Body of pancreas (tissue), 4 donors: ENCODE measurements at regions not wholly inside any gene's neighbourhood (a gene's known extent, or its start where the extent isn't known, plus 50 kb on each side); places are given as distances from the start of the nearest gene placed in this dataset.

ENCODE experiments used
- ATAC-seq: fragments of 150-250 bp; one replicate; pipeline ENCODE4 v1.9.1; 2016
- DNase-seq, 4 donors: peaks; one replicate each; pipeline ENCODE4 v3.0.0-alpha.2; 2019
- H3K27ac ChIP-seq, 4 donors: fragments of 200-600 bp; sonication (generic); 1 replicate in 3 of 4; 2 replicates in 1 of 4; pipeline versions ENCODE4 v1.5.1 to v1.6.1; 2016 to 2019; ENCODE audit warnings: mild to moderate bottlenecking in 1 of 4, mixed read lengths in 1 of 4, moderate library complexity in 1 of 4
- H3K27me3 ChIP-seq, 2 donors: fragments of 200-600 bp; sonication (generic); one replicate each; pipeline ENCODE4 v1.6.0; 2016; ENCODE audit warnings: mild to moderate bottlenecking in 1 of 2
- H3K36me3 ChIP-seq, 2 donors: fragments of 200-600 bp; sonication (generic); replicated peaks in 1 of 2; 2 replicates each; pipeline ENCODE4 v1.5.1; 2016; ENCODE audit warnings: low read depth in 2 of 2; ENCODE audit not compliant: insufficient read depth in 1 of 2
- H3K4me1 ChIP-seq: fragments of 200-600 bp; sonication (generic); one replicate; pipeline ENCODE4 v1.6.0; 2016
- H3K4me3 ChIP-seq, 2 donors: fragments of 200-600 bp; sonication (generic); 1 replicate in 1 of 2; 2 replicates in 1 of 2; pipeline ENCODE4 v1.5.1; 2016 to 2019
- H3K9me3 ChIP-seq, 3 donors: fragments of 200-600 bp; sonication (generic); 1 replicate in 2 of 3; 2 replicates in 1 of 3; pipeline ENCODE4 v1.5.1; 2016
- POLR2A ChIP-seq, 3 donors: fragments of 450-650 bp; IDR thresholded peaks; one replicate each; pipeline ENCODE4 v1.6.1; 2016; ENCODE audit warnings: antibody characterized with exemption in 3 of 3, mild to moderate bottlenecking in 2 of 3
- WGBS, 2 donors: methylation state at CpG; one replicate each; pipeline ENCODE4 v1.1.5; 2017; 5-methylcytosine and 5-hydroxymethylcytosine counted together
- intact Hi-C: fragments of 100-400 bp; cut with DNase I; formaldehyde crosslinking; loops from one replicate; pipeline ENCODE4 v1.15.1; 2023
- TF ChIP-seq, protein P1 (sequence below), 7 experiments: fragments of 450-650 bp in 4 of 7; fragments of 200-600 bp in 3 of 7; sonication (generic) in 3 of 7; IDR thresholded peaks; one replicate each; pipeline ENCODE4 v1.5.1; 2016 to 2019; ENCODE audit warnings: antibody characterized with exemption in 7 of 7

DNA sequence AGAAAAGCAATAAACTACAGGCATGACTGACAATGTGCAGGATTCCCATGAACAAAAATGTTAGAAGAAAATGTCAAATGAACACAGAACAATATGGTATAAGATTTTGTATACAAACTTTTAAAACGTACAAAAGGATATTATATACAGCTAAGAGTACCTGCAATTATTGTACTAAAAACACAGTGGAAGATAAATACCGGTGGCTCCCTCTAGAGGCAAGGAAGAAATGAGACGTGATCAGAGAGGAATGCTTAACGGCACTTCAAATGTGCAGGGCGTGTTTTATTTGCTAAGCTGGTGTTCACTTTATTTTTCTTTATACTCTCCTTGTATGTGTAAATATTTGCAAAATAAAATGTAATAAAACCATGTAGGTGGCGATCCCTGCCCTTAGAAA is 191.8 kb upstream of the SAMSN1 start:
- Histone ChIP-seq H3K27ac (no peak overlapping the region), H3K9me3 (no peaks in the 10 kb centered on the region), H3K4me1 (peaks cover 12% of the 10 kb centered on the region), H3K36me3 (no peaks in the 10 kb centered on the region), H3K4me3 (no peak overlapping the region), H3K27me3 (no peaks in the 10 kb centered on the region)
- intact Hi-C loops: no loop called here
- peak; percentile 77 for ATAC-seq
- no peak for TF ChIP-seq POLR2A (IDR thresholded peaks at IDR 0.05)
- TF ChIP-seq, protein P1, sequence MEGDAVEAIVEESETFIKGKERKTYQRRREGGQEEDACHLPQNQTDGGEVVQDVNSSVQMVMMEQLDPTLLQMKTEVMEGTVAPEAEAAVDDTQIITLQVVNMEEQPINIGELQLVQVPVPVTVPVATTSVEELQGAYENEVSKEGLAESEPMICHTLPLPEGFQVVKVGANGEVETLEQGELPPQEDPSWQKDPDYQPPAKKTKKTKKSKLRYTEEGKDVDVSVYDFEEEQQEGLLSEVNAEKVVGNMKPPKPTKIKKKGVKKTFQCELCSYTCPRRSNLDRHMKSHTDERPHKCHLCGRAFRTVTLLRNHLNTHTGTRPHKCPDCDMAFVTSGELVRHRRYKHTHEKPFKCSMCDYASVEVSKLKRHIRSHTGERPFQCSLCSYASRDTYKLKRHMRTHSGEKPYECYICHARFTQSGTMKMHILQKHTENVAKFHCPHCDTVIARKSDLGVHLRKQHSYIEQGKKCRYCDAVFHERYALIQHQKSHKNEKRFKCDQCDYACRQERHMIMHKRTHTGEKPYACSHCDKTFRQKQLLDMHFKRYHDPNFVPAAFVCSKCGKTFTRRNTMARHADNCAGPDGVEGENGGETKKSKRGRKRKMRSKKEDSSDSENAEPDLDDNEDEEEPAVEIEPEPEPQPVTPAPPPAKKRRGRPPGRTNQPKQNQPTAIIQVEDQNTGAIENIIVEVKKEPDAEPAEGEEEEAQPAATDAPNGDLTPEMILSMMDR (IDR thresholded peaks at IDR 0.05): peak; percentile 24 to 65 (median 61)
- 13 to 16% methylated on average over 6 of the region's 6 CpGs for WGBS, 2 donors
- DNase-seq: peak; percentile 39 to 73 (median 46)

DNA sequence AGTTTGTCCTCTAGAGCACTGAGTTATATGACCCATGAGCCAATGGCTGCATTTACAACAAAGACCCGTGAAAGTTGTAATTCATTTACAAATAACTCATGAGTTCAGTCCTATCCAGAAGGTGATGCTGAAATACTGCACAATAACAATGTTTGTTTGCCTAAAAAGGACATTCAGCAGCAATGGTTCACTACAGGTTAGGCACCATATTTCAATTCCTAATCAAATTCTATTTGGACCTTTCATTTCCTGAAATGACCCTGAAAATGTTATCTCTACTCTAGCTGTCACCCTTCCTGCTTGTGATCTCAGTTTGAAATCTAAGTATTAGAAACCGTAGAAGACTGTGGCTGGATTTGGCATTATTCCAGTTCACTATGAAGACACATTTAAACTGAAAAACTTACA is 191.2 kb upstream of the SAMSN1 start:
- no peaks in the 10 kb centered on the region for H3K27me3 ChIP-seq
- H3K4me1 ChIP-seq: peaks cover 12% of the 10 kb centered on the region
- H3K27ac ChIP-seq: no peak overlapping the region
- ATAC-seq (no peak), DNase-seq (no peak)
- WGBS, 2 donors: 22 to 23% methylated on average over 2 of the region's 2 CpGs
- intact Hi-C loops: no loop called here
- H3K36me3 ChIP-seq: no peaks in the 10 kb centered on the region
- no peak overlapping the region for H3K4me3 ChIP-seq
- no peaks in the 10 kb centered on the region for H3K9me3 ChIP-seq
- no peak for TF ChIP-seq POLR2A (IDR thresholded peaks at IDR 0.05)
- TF ChIP-seq, protein P1 (IDR thresholded peaks at IDR 0.05): no peak

DNA sequence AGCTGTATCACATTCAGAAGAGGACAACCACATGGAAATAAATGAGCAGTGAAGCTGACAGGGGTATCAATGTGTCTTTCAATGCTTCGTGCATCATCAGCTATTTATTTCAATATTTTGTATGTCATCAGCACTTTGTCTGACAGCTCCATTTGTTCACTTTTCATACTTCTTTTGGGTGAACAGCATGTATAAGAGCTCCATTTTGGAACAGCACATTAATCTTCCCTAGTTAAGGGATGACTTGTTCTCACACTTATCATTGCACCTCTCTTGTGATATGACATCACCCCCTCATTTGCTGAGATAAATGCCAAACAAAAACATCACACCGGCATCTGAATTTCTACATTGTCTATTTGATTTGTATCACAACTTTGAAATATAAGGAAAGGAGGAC is 190.6 kb upstream of the SAMSN1 start:
- TF ChIP-seq, protein P1 (IDR thresholded peaks at IDR 0.05): no peak
- no peak for TF ChIP-seq POLR2A (IDR thresholded peaks at IDR 0.05)
- Histone ChIP-seq H3K36me3 (no peaks in the 10 kb centered on the region), H3K4me1 (peaks cover 6% of the 10 kb centered on the region), H3K4me3 (no peak overlapping the region), H3K9me3 (no peaks in the 10 kb centered on the region), H3K27me3 (no peaks in the 10 kb centered on the region), H3K27ac (no peak overlapping the region)
- WGBS, 2 donors: 76 to 83% methylated on average over 2 of the region's 2 CpGs
- intact Hi-C loops: no loop called here
- DNase-seq: no peak
- no peak for ATAC-seq

DNA sequence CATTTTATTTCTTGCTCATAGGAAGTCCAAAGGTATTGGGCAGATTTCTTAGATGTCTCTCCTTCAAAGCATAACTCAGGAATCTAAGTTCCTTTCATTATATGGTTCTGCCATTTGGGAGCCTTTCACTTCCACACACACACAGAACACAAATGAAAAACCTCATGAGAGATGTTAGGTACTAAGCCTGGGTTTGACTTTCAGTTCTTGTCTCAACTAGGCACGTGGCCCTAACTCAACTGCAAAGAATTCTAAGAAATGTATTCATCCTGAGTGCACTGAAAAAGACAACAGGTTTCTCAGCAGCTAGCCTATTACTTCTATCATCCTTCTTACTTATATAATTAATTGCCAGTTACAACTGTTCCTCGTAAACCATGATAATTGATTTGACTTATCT is 190.0 kb upstream of the SAMSN1 start:
- Histone ChIP-seq H3K4me1 (peaks cover 1% of the 10 kb centered on the region), H3K36me3 (no peaks in the 10 kb centered on the region), H3K27ac (no peak overlapping the region), H3K4me3 (no peak overlapping the region), H3K9me3 (no peaks in the 10 kb centered on the region), H3K27me3 (no peaks in the 10 kb centered on the region)
- intact Hi-C loops: no loop called here
- WGBS, 2 donors: 48 to 72% methylated on average over 2 of the region's 2 CpGs
- ATAC-seq: no peak
- DNase-seq: no peak
- TF ChIP-seq POLR2A (IDR thresholded peaks at IDR 0.05): no peak
- TF ChIP-seq, protein P1 (IDR thresholded peaks at IDR 0.05): no peak

DNA sequence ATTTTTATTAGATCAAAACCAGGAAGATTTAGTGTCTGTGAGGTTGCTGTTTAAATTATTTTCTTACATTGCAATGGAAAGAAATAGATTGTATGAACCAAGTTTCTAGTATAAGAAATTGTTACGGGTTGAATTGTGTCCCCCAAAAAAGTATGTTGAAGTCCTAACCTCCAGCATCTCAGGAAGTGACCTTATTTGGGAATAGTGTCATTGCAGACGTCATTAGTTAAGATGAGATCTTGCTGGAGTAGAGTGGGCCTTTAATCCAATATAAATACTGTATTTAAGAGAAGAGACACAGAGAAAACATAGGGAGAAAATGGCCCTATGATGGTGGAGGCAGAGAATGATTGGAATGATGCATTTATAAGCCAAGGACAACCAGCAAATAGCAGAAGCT is 188.7 kb upstream of the SAMSN1 start:
- intact Hi-C loops: no loop called here
- no peaks in the 10 kb centered on the region for H3K4me1 ChIP-seq
- no peaks in the 10 kb centered on the region for H3K27me3 ChIP-seq
- no peak for ATAC-seq
- H3K27ac ChIP-seq: no peak overlapping the region
- no peak overlapping the region for H3K4me3 ChIP-seq
- DNase-seq: no peak
- WGBS, 2 donors: 72 to 78% methylated on average over 2 of the region's 2 CpGs
- TF ChIP-seq POLR2A (IDR thresholded peaks at IDR 0.05): no peak
- TF ChIP-seq, protein P1 (IDR thresholded peaks at IDR 0.05): no peak
- H3K36me3 ChIP-seq: no peaks in the 10 kb centered on the region
- H3K9me3 ChIP-seq: no peaks in the 10 kb centered on the region
